Muscle layer of duodenum (tissue), 2 donors: ENCODE measurements at regions not wholly inside any gene's neighbourhood (a gene's known extent, or its start where the extent isn't known, plus 50 kb on each side); places are given as distances from the start of the nearest gene placed in this dataset.
"Not testable (repeated sequence)": the region's sequence is repeated elsewhere in the genome, so short reads cannot be mapped to it uniquely, and the experiment has no call there.

ENCODE experiments used
- H3K27ac ChIP-seq: one replicate; pipeline ENCODE4 v1.7.0; 2013; ENCODE audit warnings: mild to moderate bottlenecking, low read length
- H3K27me3 ChIP-seq: one replicate; pipeline ENCODE4 v1.7.0; 2013; ENCODE audit warnings: low read depth, mild to moderate bottlenecking, control low read depth, low read length
- H3K36me3 ChIP-seq, 2 donors: one replicate each; pipeline ENCODE4 v1.7.0; 2013; ENCODE audit warnings: low read length in 2 of 2, control low read depth in 1 of 2, mild to moderate bottlenecking in 1 of 2; ENCODE audit not compliant: insufficient read depth in 2 of 2, control insufficient read depth in 1 of 2
- H3K4me1 ChIP-seq, 2 donors: one replicate each; pipeline ENCODE4 v1.7.0; 2013; ENCODE audit warnings: low read length in 2 of 2, mild to moderate bottlenecking in 2 of 2, control low read depth in 1 of 2, moderate library complexity in 1 of 2; ENCODE audit not compliant: insufficient read depth in 2 of 2, control insufficient read depth in 1 of 2
- H3K4me3 ChIP-seq, 2 donors: one replicate each; pipeline ENCODE4 v1.7.0; 2013; ENCODE audit warnings: low read length in 2 of 2, low read depth in 1 of 2, mild to moderate bottlenecking in 1 of 2
- H3K9me3 ChIP-seq, 2 donors: one replicate each; pipeline ENCODE4 v1.7.0; 2013; ENCODE audit warnings: low read length in 2 of 2, control low read depth in 1 of 2, mild to moderate bottlenecking in 1 of 2; ENCODE audit not compliant: control insufficient read depth in 1 of 2
- donor health status: healthy.

- H3K27me3 ChIP-seq: no peaks in the 10 kb centered on the region
- no peaks in the 10 kb centered on the region for H3K9me3 ChIP-seq
- no peaks in the 10 kb centered on the region for H3K36me3 ChIP-seq
Observed at GRCh38 chr12:113700943-113701342, 229.3 kb upstream of the LHX5 start.

GRCh38 chr12:113699984-113700383, 228.3 kb upstream of the LHX5 start:
- not testable (repeated sequence) for H3K9me3 ChIP-seq, H3K4me1 ChIP-seq, H3K4me3 ChIP-seq, H3K36me3 ChIP-seq, H3K27ac ChIP-seq, H3K27me3 ChIP-seq

More at GRCh38 chr12:113700943-113701342, 229.3 kb upstream of the LHX5 start:
- H3K4me1 ChIP-seq: no peaks in the 10 kb centered on the region
- no peak overlapping the region for H3K4me3 ChIP-seq
- H3K27ac ChIP-seq: no peak overlapping the region

- Histone ChIP-seq H3K36me3 (no peaks in the 10 kb centered on the region), H3K9me3 (no peaks in the 10 kb centered on the region), H3K4me3 (no peak overlapping the region), H3K27ac (no peak overlapping the region), H3K4me1 (no peaks in the 10 kb centered on the region), H3K27me3 (no peaks in the 10 kb centered on the region)
Observed at GRCh38 chr12:113698510-113698858, 226.8 kb upstream of the LHX5 start.

- Histone ChIP-seq H3K4me1 (no peaks in the 10 kb centered on the region), H3K27me3 (no peaks in the 10 kb centered on the region), H3K4me3 (no peak overlapping the region), H3K9me3 (no peaks in the 10 kb centered on the region), H3K36me3 (no peaks in the 10 kb centered on the region), H3K27ac (no peak overlapping the region)
Observed at GRCh38 chr12:113697651-113698509, 226.2 kb upstream of the LHX5 start.

- no peak overlapping the region for H3K27ac ChIP-seq
- no peaks in the 10 kb centered on the region for H3K9me3 ChIP-seq
- H3K4me3 ChIP-seq: no peak overlapping the region
- no peaks in the 10 kb centered on the region for H3K4me1 ChIP-seq
- no peaks in the 10 kb centered on the region for H3K27me3 ChIP-seq
- H3K36me3 ChIP-seq: no peaks in the 10 kb centered on the region
Observed at GRCh38 chr12:113697104-113697503, 225.4 kb upstream of the LHX5 start.

- Histone ChIP-seq H3K4me1 (no peaks in the 10 kb centered on the region), H3K9me3 (no peaks in the 10 kb centered on the region), H3K27me3 (no peaks in the 10 kb centered on the region), H3K36me3 (no peaks in the 10 kb centered on the region), H3K27ac (no peak overlapping the region), H3K4me3 (no peak overlapping the region)
Observed at GRCh38 chr12:113693693-113694092, 222.0 kb upstream of the LHX5 start.

- Histone ChIP-seq H3K36me3 (no peaks in the 10 kb centered on the region), H3K4me3 (no peak overlapping the region), H3K27me3 (no peaks in the 10 kb centered on the region), H3K9me3 (no peaks in the 10 kb centered on the region), H3K4me1 (no peaks in the 10 kb centered on the region), H3K27ac (no peak overlapping the region)
Observed at GRCh38 chr12:113689047-113689610, 217.5 kb upstream of the LHX5 start.

GRCh38 chr12:113688313-113688712, 216.6 kb upstream of the LHX5 start:
- no peak overlapping the region for H3K27ac ChIP-seq
- no peaks in the 10 kb centered on the region for H3K36me3 ChIP-seq
- H3K4me3 ChIP-seq: no peak overlapping the region
- H3K4me1 ChIP-seq: no peaks in the 10 kb centered on the region
- H3K27me3 ChIP-seq: no peaks in the 10 kb centered on the region
- no peaks in the 10 kb centered on the region for H3K9me3 ChIP-seq

- Histone ChIP-seq H3K9me3 (no peaks in the 10 kb centered on the region), H3K27ac (no peak overlapping the region), H3K27me3 (no peaks in the 10 kb centered on the region), H3K4me1 (no peaks in the 10 kb centered on the region), H3K36me3 (no peaks in the 10 kb centered on the region), H3K4me3 (no peak overlapping the region)
Observed at GRCh38 chr12:113684908-113685782, 213.5 kb upstream of the LHX5 start.

GRCh38 chr12:113684053-113684907, 212.6 kb upstream of the LHX5 start:
- Histone ChIP-seq H3K36me3 (no peaks in the 10 kb centered on the region), H3K4me3 (no peak overlapping the region), H3K27ac (no peak overlapping the region), H3K4me1 (no peaks in the 10 kb centered on the region), H3K27me3 (no peaks in the 10 kb centered on the region), H3K9me3 (no peaks in the 10 kb centered on the region)

GRCh38 chr12:113683574-113683973, 211.9 kb upstream of the LHX5 start:
- Histone ChIP-seq H3K9me3 (no peaks in the 10 kb centered on the region), H3K4me1 (no peaks in the 10 kb centered on the region), H3K27ac (no peak overlapping the region), H3K27me3 (no peaks in the 10 kb centered on the region), H3K36me3 (no peaks in the 10 kb centered on the region), H3K4me3 (no peak overlapping the region)
